Epithelial cell of proximal tubule (primary cell): ENCODE measurements at regions not wholly inside any gene's neighbourhood (a gene's known extent, or its start where the extent isn't known, plus 50 kb on each side); places are given as distances from the start of the nearest gene placed in this dataset.

Experiments
- DNase-seq: peaks from one replicate; pipeline ENCODE4 v3.0.0-alpha.2; 2011; ENCODE audit warnings: low read depth
- H3K4me3 ChIP-seq: 2 replicates; pipeline ENCODE4 v1.5.1; 2011; ENCODE audit warnings: low read depth, mild to moderate bottlenecking, low read length
- TF ChIP-seq, protein P1 (sequence below): conservative IDR thresholded peaks from 2 replicates; pipeline ENCODE4 v1.5.1; 2012; ENCODE audit warnings: low read depth, mild to moderate bottlenecking, low read length

DNA sequence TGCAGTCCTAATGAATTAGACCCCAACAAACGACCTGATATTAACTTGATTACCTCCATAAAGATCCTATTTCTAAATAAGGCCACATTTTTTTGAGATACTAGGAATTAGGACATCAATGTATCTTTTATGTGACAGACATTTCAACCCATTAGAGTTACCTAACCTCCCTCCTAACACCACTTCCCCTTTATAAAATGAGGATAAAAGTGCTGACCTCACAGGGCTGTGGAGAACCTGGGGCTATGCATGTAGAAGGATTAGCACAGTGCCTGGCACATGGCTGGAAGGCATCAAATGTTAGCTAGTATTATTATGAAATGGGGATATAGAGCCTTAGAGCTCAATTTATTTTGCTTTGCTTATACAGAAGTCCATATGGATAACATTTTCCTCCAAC lies 53.5 kb upstream of the LRRN1 start:
- H3K4me3 ChIP-seq, result no peak overlapping the region
- DNase-seq, result no peak
- TF ChIP-seq, protein P1, sequence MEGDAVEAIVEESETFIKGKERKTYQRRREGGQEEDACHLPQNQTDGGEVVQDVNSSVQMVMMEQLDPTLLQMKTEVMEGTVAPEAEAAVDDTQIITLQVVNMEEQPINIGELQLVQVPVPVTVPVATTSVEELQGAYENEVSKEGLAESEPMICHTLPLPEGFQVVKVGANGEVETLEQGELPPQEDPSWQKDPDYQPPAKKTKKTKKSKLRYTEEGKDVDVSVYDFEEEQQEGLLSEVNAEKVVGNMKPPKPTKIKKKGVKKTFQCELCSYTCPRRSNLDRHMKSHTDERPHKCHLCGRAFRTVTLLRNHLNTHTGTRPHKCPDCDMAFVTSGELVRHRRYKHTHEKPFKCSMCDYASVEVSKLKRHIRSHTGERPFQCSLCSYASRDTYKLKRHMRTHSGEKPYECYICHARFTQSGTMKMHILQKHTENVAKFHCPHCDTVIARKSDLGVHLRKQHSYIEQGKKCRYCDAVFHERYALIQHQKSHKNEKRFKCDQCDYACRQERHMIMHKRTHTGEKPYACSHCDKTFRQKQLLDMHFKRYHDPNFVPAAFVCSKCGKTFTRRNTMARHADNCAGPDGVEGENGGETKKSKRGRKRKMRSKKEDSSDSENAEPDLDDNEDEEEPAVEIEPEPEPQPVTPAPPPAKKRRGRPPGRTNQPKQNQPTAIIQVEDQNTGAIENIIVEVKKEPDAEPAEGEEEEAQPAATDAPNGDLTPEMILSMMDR, result no peak

DNA sequence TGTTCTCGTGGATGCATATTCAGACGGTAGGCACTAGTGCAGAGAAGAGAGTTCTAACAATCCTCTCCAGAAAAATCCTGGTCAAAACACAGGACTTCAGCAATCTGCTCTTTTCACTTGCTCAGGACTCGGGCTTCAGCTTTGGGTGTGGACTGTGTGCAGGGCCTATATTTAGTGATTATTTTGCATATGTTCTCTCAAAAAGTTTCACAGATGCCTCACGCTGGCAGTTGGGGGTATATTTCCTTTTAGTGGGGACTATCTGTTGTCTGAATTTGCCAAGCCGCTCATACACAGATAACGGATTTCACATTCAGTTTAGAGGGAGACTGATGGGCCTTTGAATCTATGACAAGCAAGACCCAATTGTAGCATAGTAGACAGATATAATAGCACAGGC lies 54.4 kb upstream of the LRRN1 start:
- H3K4me3 ChIP-seq, result no peak overlapping the region
- TF ChIP-seq, protein P1, result no peak
- no peak for DNase-seq

DNA sequence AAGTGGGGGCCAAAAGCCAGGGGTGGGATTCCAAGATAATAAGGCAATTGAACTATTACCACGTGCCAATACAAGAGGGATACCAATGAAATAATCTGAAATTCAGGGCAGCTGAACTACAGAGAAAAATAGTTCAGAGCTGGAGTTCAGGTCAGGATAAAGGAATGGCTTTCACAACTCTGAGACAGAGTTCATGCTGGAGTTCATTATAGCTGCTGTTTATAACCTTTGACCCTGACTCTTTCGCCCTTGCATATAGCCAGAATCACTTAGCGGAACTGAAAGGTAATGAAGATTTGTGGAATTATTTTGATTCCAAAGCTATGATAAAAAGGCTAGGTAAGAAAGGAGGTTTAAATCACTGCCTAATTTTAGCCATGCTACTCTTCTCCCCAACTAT lies 55.5 kb upstream of the LRRN1 start:
- DNase-seq, result no peak
- no peak overlapping the region for H3K4me3 ChIP-seq
- TF ChIP-seq, protein P1, result no peak

DNA sequence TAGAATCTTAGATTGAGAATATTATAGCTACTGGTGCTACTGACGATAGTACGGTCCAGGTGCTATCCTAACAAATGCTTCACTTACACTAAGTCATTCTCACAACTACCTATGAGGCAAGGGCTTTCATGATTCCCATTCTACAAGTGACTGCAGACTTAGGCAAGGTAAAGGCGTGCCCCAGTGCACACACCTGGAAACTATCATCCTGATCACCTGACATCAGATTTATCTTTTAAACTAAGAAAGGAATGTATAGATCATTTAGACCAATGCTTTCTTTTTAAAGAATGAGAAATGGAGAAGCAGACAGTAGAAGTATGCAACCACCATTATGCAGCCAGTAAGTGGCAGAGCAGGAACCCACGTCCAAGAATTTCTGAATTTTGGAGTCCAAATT lies 59.2 kb upstream of the LRRN1 start:
- no peak overlapping the region for H3K4me3 ChIP-seq
- TF ChIP-seq, protein P1, result no peak
- DNase-seq, result no peak

DNA sequence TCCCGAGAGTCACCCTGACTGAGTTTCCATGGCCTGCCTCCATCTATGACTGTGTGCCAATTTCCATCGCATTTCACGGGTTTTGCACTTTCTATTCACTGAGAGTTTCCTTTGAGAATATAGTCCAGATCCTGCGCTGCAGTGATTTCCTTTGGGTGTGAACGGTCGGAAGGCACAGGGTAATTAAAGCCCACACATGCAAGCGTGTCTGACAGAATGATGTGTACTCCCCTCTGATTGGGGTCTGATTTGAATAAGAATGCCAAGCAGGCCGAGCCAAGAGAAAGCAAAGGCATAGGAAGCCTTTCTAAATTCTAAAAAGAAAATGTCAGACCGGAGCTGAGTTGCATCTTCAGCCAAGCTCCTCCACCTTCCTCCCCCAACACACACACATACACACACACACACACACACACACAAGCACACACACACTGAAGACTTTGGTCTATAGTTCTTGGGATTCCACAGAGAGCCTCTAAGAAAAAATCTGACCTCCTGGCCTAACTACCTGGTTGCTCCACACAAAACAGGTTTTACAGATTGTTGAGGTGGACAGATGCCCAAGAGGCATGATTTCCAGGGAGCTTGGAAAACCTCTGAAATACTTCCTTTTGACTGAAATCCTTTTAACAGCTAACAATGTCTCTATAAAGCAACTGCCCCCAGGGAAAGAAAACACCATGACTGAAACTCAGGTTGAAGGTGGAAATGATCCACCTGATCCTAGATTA lies 59.7 kb upstream of the LRRN1 start:
- TF ChIP-seq, protein P1, result no peak
- DNase-seq, result no peak

DNA sequence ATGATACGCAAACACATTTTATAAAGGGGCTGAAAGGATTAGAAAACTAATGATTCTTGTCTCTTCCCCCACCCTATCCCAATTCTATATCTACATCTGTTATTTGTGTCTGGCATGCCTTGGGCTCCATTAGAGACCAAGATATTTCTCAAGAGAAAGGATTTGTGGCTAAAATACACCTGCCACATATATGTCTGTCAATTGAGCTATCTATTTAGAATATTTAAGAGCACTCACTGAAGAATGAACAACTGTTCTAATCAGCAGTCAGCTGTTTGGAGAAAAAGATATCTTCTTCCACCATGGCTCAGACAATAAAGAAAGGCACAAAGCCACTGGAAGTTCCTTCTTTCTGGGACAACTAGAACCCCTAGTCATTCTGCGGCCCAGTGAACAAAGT lies 61.7 kb upstream of the LRRN1 start:
- DNase-seq, result no peak
- TF ChIP-seq, protein P1, result no peak
- H3K4me3 ChIP-seq, result no peak overlapping the region

More for the DNA sequence above, 59.7 kb upstream of the LRRN1 start:
- no peak overlapping the region for H3K4me3 ChIP-seq

DNA sequence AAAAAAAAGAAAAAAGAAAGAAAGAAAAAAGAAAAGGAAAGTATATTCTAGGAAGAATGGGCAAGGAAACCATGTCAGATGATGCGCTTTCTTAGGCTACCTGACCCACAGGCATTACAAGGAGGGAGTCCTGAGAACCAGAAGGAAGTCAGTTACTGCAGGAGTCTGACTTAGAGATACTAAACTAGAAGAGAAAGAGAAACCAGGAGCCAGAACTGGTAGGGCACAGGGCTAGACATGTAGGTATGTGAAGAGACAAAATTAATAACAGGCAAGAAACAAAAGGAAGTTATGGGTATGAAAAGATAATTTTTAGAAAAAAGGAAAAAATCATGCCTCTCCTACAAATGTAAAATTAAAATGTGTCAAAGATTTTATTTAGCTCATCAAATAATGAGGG lies 63.3 kb upstream of the LRRN1 start:
- no peak overlapping the region for H3K4me3 ChIP-seq
- TF ChIP-seq, protein P1, result no peak
- no peak for DNase-seq
